Mesothelial cell of epicardium (in vitro differentiated cells): ENCODE measurements at regions not wholly inside any gene's neighbourhood (a gene's known extent, or its start where the extent isn't known, plus 50 kb on each side); places are given as distances from the start of the nearest gene placed in this dataset.

Source experiments
- DNase-seq, 2 experiments: peaks; one replicate each; pipeline ENCODE4 v3.0.0; 2021; ENCODE audit warnings: low spot score in 2 of 2; ENCODE audit not compliant: unreplicated experiment in 2 of 2
- H3K27ac Mint-ChIP-seq: 2 replicates; pipeline ENCODE4 v1.8.0; 2021; ENCODE audit warnings: mixed read lengths
- H3K27me3 Mint-ChIP-seq: 2 replicates; pipeline ENCODE4 v1.8.0; 2021; ENCODE audit warnings: low read depth, mixed read lengths
- H3K36me3 Mint-ChIP-seq: 2 replicates; pipeline ENCODE4 v1.8.0; 2021; ENCODE audit warnings: mixed read lengths
- H3K4me1 Mint-ChIP-seq: 2 replicates; pipeline ENCODE4 v1.8.0; 2021; ENCODE audit warnings: mixed read lengths
- H3K4me3 Mint-ChIP-seq: 2 replicates; pipeline ENCODE4 v1.8.0; 2021; ENCODE audit warnings: mild to moderate bottlenecking, moderate library complexity, mixed read lengths
- H3K9me3 Mint-ChIP-seq: 2 replicates; pipeline ENCODE4 v1.8.0; 2021; ENCODE audit warnings: mixed read lengths
- CTCF ChIP-seq: fragments of 200-600 bp; sonication (generic); IDR thresholded peaks from one replicate; pipeline ENCODE4 v1.5.0; 2021; ENCODE audit warnings: antibody characterized with exemption; ENCODE audit not compliant: unreplicated experiment

GRCh38 chr3:34782871-34783270 lies 856.5 kb upstream of the ARPP21 start:
- H3K27ac Mint-ChIP-seq = no peak overlapping the region
- H3K27me3 Mint-ChIP-seq = no peaks in the 10 kb centered on the region
- no peak for DNase-seq
- TF ChIP-seq CTCF = no peak
- peaks cover 3% of the 10 kb centered on the region for H3K4me1 Mint-ChIP-seq
- H3K4me3 Mint-ChIP-seq = no peak overlapping the region
- no peaks in the 10 kb centered on the region for H3K9me3 Mint-ChIP-seq
- no peaks in the 10 kb centered on the region for H3K36me3 Mint-ChIP-seq

DNA sequence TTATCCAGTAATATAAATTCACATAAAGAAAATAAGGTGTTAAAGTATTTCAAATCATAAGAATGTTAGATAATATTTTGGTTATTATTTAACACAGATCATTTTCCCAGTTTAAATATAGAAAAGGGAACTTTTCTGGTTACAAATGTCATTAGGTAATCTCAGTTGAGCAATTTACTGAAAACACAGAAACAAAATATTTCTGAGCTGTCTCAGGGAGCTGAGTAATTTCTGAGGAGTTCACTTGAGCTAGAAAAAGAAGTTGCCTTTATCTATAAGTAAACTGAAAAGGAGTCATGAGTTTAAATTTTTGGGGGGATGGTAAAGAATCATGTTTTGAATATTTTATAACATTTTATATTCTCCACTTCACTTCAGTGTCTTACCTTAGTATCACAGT lies 855.4 kb upstream of the ARPP21 start:
- no peak for DNase-seq
- H3K36me3 Mint-ChIP-seq = no peaks in the 10 kb centered on the region
- H3K4me1 Mint-ChIP-seq = peaks cover 3% of the 10 kb centered on the region
- H3K9me3 Mint-ChIP-seq = no peaks in the 10 kb centered on the region
- no peak overlapping the region for H3K4me3 Mint-ChIP-seq
- H3K27me3 Mint-ChIP-seq = no peaks in the 10 kb centered on the region
- H3K27ac Mint-ChIP-seq = no peak overlapping the region
- no peak for TF ChIP-seq CTCF

GRCh38 chr3:34793057-34793456 lies 846.3 kb upstream of the ARPP21 start:
- H3K27me3 Mint-ChIP-seq = peaks cover 18% of the 10 kb centered on the region
- H3K27ac Mint-ChIP-seq = no peak overlapping the region
- no peaks in the 10 kb centered on the region for H3K36me3 Mint-ChIP-seq

DNA sequence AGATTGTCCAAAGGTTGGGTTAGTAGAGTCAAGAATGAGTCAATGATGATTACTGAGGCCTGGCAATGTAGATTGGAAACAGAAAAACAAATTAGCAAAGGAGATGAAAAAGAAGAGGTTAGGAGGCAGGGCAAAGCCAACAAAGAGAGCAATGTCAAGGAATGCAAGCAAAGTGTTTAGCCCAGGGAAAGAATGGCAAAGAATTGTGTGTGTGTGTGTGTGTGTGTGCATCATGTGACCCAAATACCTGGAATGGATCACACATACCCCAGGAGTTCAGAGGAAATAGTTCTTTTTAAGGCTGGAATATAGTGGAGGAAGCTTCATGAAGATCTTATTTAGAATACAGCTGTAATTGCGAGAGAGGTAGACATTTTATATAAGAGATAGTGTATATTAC lies 831.7 kb upstream of the ARPP21 start:
- Mint-ChIP-seq H3K27me3 (no peaks in the 10 kb centered on the region), H3K4me1 (no peaks in the 10 kb centered on the region), H3K4me3 (no peak overlapping the region), H3K27ac (no peak overlapping the region), H3K9me3 (no peaks in the 10 kb centered on the region), H3K36me3 (no peaks in the 10 kb centered on the region)
- no peak for DNase-seq
- TF ChIP-seq CTCF = no peak

More at GRCh38 chr3:34793057-34793456, 846.3 kb upstream of the ARPP21 start:
- Mint-ChIP-seq H3K4me3 (no peak overlapping the region), H3K9me3 (no peaks in the 10 kb centered on the region), H3K4me1 (peaks cover 3% of the 10 kb centered on the region)
- no peak for TF ChIP-seq CTCF
- DNase-seq = no peak

DNA sequence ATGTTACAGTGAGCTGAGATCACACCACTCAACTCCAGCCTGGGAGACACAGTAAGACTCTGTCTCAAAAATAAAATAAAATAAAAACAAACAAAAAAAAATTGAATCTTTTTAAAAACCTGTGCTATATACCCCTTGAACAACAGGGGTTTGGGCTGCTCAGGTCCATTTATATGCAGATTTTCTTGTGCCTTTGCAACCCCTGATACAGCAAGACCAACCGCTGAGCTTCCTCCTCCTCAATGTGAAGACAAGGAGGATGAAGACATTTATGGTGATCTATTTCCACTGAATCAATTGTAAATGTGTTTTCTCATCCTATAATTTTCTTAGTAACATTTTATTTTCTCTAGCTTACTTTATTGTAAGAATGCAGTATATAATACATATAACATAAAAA lies 831.0 kb upstream of the ARPP21 start:
- H3K27ac Mint-ChIP-seq = no peak overlapping the region
- TF ChIP-seq CTCF = no peak
- H3K4me3 Mint-ChIP-seq = no peak overlapping the region
- H3K27me3 Mint-ChIP-seq = no peaks in the 10 kb centered on the region
- H3K36me3 Mint-ChIP-seq = no peaks in the 10 kb centered on the region
- no peak for DNase-seq
- H3K9me3 Mint-ChIP-seq = no peaks in the 10 kb centered on the region
- H3K4me1 Mint-ChIP-seq = no peaks in the 10 kb centered on the region

GRCh38 chr3:34828847-34829246 lies 810.5 kb upstream of the ARPP21 start:
- H3K27me3 Mint-ChIP-seq = peaks cover 42% of the 10 kb centered on the region
- no peaks in the 10 kb centered on the region for H3K36me3 Mint-ChIP-seq
- no peak overlapping the region for H3K4me3 Mint-ChIP-seq
- H3K4me1 Mint-ChIP-seq = no peaks in the 10 kb centered on the region
- TF ChIP-seq CTCF = no peak
- no peak overlapping the region for H3K27ac Mint-ChIP-seq
- peaks cover 11% of the 10 kb centered on the region for H3K9me3 Mint-ChIP-seq
- no peak for DNase-seq
